ENCODE measurements at regions not wholly inside any gene's neighbourhood (a gene's known extent, or its start where the extent isn't known, plus 50 kb on each side); places are given as distances from the start of the nearest gene placed in this dataset.

GRCh38 chr4:89595125-89595789 is 241.7 kb downstream of the SNCA start:
- ChIA-PET POLR2A (no interaction called here), CTCF (no interaction called here)
- TF ChIP-seq ZNF384 (IDR thresholded peaks at IDR 0.05) (no peak), FOXK2 (IDR thresholded peaks at IDR 0.05) (no peak), CTBP1 (IDR thresholded peaks at IDR 0.05; ENCODE audit: borderline replicate concordance) (no peak), FOXA1 (IDR thresholded peaks at IDR 0.05) (no peak), FOXM1 (IDR thresholded peaks at IDR 0.05; ENCODE audit: borderline replicate concordance) (no peak), BHLHE40 (IDR thresholded peaks at IDR 0.05; ENCODE audit: borderline replicate concordance) (no peak), SP1 (IDR thresholded peaks at IDR 0.05) (no peak), SUZ12 (IDR thresholded peaks at IDR 0.05) (no peak), HDGF (IDR thresholded peaks at IDR 0.05; ENCODE audit: borderline replicate concordance) (no peak), ARNT (IDR thresholded peaks at IDR 0.05) (no peak), TARDBP (IDR thresholded peaks at IDR 0.05) (no peak), NFRKB (IDR thresholded peaks at IDR 0.05) (no peak), LEF1 (IDR thresholded peaks at IDR 0.05; ENCODE audit: borderline replicate concordance) (no peak), L3MBTL2 (conservative IDR thresholded peaks at IDR 0.05) (no peak), ELF4 (IDR thresholded peaks at IDR 0.05) (no peak), PKNOX1 (IDR thresholded peaks at IDR 0.05) (no peak)

GRCh38 chr4:89590128-89590527 is 246.8 kb downstream of the SNCA start:
- TF ChIP-seq FOXA1 (IDR thresholded peaks at IDR 0.05) (no peak), BHLHE40 (IDR thresholded peaks at IDR 0.05; ENCODE audit: borderline replicate concordance) (no peak), FOXM1 (IDR thresholded peaks at IDR 0.05; ENCODE audit: borderline replicate concordance) (no peak), TARDBP (IDR thresholded peaks at IDR 0.05) (no peak), NFRKB (IDR thresholded peaks at IDR 0.05) (no peak), HDGF (IDR thresholded peaks at IDR 0.05; ENCODE audit: borderline replicate concordance) (no peak), ARNT (IDR thresholded peaks at IDR 0.05) (no peak), SP1 (IDR thresholded peaks at IDR 0.05) (no peak), PKNOX1 (IDR thresholded peaks at IDR 0.05) (no peak), LEF1 (IDR thresholded peaks at IDR 0.05; ENCODE audit: borderline replicate concordance) (no peak), CTBP1 (IDR thresholded peaks at IDR 0.05; ENCODE audit: borderline replicate concordance) (no peak)
- CTCF ChIA-PET, result no interaction called here
- no peak for DNase-seq (ENCODE audit: extremely low spot score)
- POLR2A ChIA-PET, result no interaction called here

More at GRCh38 chr4:89595125-89595789, 241.7 kb downstream of the SNCA start:
- no peak for DNase-seq (ENCODE audit: extremely low spot score)

GRCh38 chr4:89588421-89588820 is 248.5 kb downstream of the SNCA start:
- no peak for TF ChIP-seq NFRKB (IDR thresholded peaks at IDR 0.05)
- DNase-seq (ENCODE audit: extremely low spot score), result no peak
- ChIA-PET POLR2A (no interaction called here), CTCF (no interaction called here)

- POLR2A ChIA-PET, result no interaction called here
These were observed 249.6 kb downstream of the SNCA start for GRCh38 chr4:89587364-89587763.

GRCh38 chr4:89586864-89587263 is 250.1 kb downstream of the SNCA start:
- no peak for TF ChIP-seq LEF1 (IDR thresholded peaks at IDR 0.05; ENCODE audit: borderline replicate concordance)
- no peak for TF ChIP-seq BHLHE40 (IDR thresholded peaks at IDR 0.05; ENCODE audit: borderline replicate concordance)
- TF ChIP-seq PKNOX1 (IDR thresholded peaks at IDR 0.05), result no peak
- no peak for TF ChIP-seq SP1 (IDR thresholded peaks at IDR 0.05)
- no peak for TF ChIP-seq ELF4 (IDR thresholded peaks at IDR 0.05)
- TF ChIP-seq FOXK2 (IDR thresholded peaks at IDR 0.05), result no peak
- DNase-seq (ENCODE audit: extremely low spot score), result no peak
- CTCF ChIA-PET, result interaction anchor here (0.6 kb wide), 1 partner anchor 10 kb away, joined by 3 read pairs; no protein-coding TSS in a partner anchor
- POLR2A ChIA-PET, result no interaction called here

More at GRCh38 chr4:89587364-89587763, 249.6 kb downstream of the SNCA start:
- DNase-seq (ENCODE audit: extremely low spot score), result no peak
- TF ChIP-seq LEF1 (IDR thresholded peaks at IDR 0.05; ENCODE audit: borderline replicate concordance) (no peak), NFRKB (IDR thresholded peaks at IDR 0.05) (no peak), CTBP1 (IDR thresholded peaks at IDR 0.05; ENCODE audit: borderline replicate concordance) (no peak), ARNT (IDR thresholded peaks at IDR 0.05) (no peak)
- CTCF ChIA-PET, result no interaction called here

GRCh38 chr4:89586318-89586717 is 250.6 kb downstream of the SNCA start:
- CTCF ChIA-PET, result interaction anchor here (0.6 kb wide), 1 partner anchor 9 kb away, joined by 3 read pairs; no protein-coding TSS in a partner anchor
- TF ChIP-seq ZNF384 (IDR thresholded peaks at IDR 0.05) (no peak), NFRKB (IDR thresholded peaks at IDR 0.05) (no peak), HDGF (IDR thresholded peaks at IDR 0.05; ENCODE audit: borderline replicate concordance) (no peak), CTBP1 (IDR thresholded peaks at IDR 0.05; ENCODE audit: borderline replicate concordance) (no peak), FOXA1 (IDR thresholded peaks at IDR 0.05) (no peak), BHLHE40 (IDR thresholded peaks at IDR 0.05; ENCODE audit: borderline replicate concordance) (no peak), LEF1 (IDR thresholded peaks at IDR 0.05; ENCODE audit: borderline replicate concordance) (no peak), SP1 (IDR thresholded peaks at IDR 0.05) (no peak), FOXK2 (IDR thresholded peaks at IDR 0.05) (no peak), L3MBTL2 (conservative IDR thresholded peaks at IDR 0.05) (no peak), TARDBP (IDR thresholded peaks at IDR 0.05) (no peak)
- POLR2A ChIA-PET, result no interaction called here
- no peak for DNase-seq (ENCODE audit: extremely low spot score)
